Neural cell (in vitro differentiated cells): ENCODE measurements at regions not wholly inside any gene's neighbourhood (a gene's known extent, or its start where the extent isn't known, plus 50 kb on each side); places are given as distances from the start of the nearest gene placed in this dataset.

Source experiments
- H2AFZ ChIP-seq: fragments of 200-600, 300-800 bp; sonication (generic), shearing (Covaris generic); 2 replicates; pipeline ENCODE4 v1.6.0; 2014; ENCODE audit warnings: low read depth, mild to moderate bottlenecking, antibody characterized with exemption, low read length, moderate library complexity
- H3F3A ChIP-seq: fragments of 200-600 bp; shearing (Covaris generic); 2 replicates; pipeline ENCODE4 v1.6.1; 2016; ENCODE audit warnings: mild to moderate bottlenecking, moderate library complexity, mixed read lengths, antibody characterized with exemption, low read length; ENCODE audit not compliant: insufficient read depth, poor library complexity, severe bottlenecking
- H3K27ac ChIP-seq: fragments of 200-600, 300-800 bp; sonication (generic), shearing (Covaris generic); 2 replicates; pipeline ENCODE4 v1.5.1; 2014; ENCODE audit warnings: mild to moderate bottlenecking, low read length, moderate library complexity
- H3K27me3 ChIP-seq: fragments of 300-800, 200-600 bp; sonication (generic), shearing (Covaris generic); 2 replicates; pipeline ENCODE4 v1.6.0; 2014; ENCODE audit warnings: mild to moderate bottlenecking, low read depth, low read length, moderate library complexity; ENCODE audit not compliant: insufficient read depth
- H3K36me3 ChIP-seq: fragments of 300-800, 200-600 bp; sonication (generic), shearing (Covaris generic); 2 replicates; pipeline ENCODE4 v1.5.1; 2014; ENCODE audit warnings: mild to moderate bottlenecking, antibody characterized with exemption, low read length, moderate library complexity; ENCODE audit not compliant: insufficient read depth
- H3K4me2 ChIP-seq: fragments of 300-800, 200-600 bp; sonication (generic), shearing (Covaris generic); 2 replicates; pipeline ENCODE4 v1.6.0; 2014; ENCODE audit warnings: mild to moderate bottlenecking, low read length
- H3K4me3 ChIP-seq: fragments of 300-800, 200-600 bp; sonication (generic), shearing (Covaris generic); 2 replicates; pipeline ENCODE4 v1.5.1; 2014; ENCODE audit warnings: mild to moderate bottlenecking, low read length, moderate library complexity
- H3K79me2 ChIP-seq: fragments of 200-600 bp; shearing (Covaris generic); replicated peaks from 2 replicates; pipeline ENCODE4 v1.6.0; 2014; ENCODE audit warnings: mild to moderate bottlenecking, low read length, moderate library complexity; ENCODE audit not compliant: insufficient read depth
- H3K9ac ChIP-seq: fragments of 300-800, 200-600 bp; sonication (generic), shearing (Covaris generic); 2 replicates; pipeline ENCODE4 v1.6.1; 2016; ENCODE audit warnings: mild to moderate bottlenecking, low read length, mixed read lengths
- H3K9me2 ChIP-seq: fragments of 200-600 bp; shearing (Covaris generic); 2 replicates; pipeline ENCODE4 v1.6.1; 2016; ENCODE audit warnings: mild to moderate bottlenecking, low read length, mixed read lengths; ENCODE audit not compliant: insufficient read depth
- H3K9me3 ChIP-seq: fragments of 200-600, 300-800 bp; sonication (generic), shearing (Covaris generic); 2 replicates; pipeline ENCODE4 v1.6.1; 2016; ENCODE audit warnings: mild to moderate bottlenecking, mixed run types, low read length, moderate library complexity, mixed read lengths
- H4K20me1 ChIP-seq: fragments of 200-600 bp; shearing (Covaris generic); 2 replicates; pipeline ENCODE4 v1.6.1; 2016; ENCODE audit warnings: mild to moderate bottlenecking, mixed run types; ENCODE audit not compliant: insufficient read depth
- CTCF ChIP-seq: fragments of 450-650 bp; IDR thresholded peaks from 2 replicates; pipeline ENCODE4 v1.5.1; 2014; ENCODE audit warnings: antibody characterized with exemption, mild to moderate bottlenecking, moderate library complexity; ENCODE audit not compliant: poor library complexity, severe bottlenecking
- EP300 ChIP-seq: fragments of 450-650 bp; conservative IDR thresholded peaks from 2 replicates; pipeline ENCODE4 v1.6.1; 2014; ENCODE audit warnings: antibody characterized with exemption, mild to moderate bottlenecking, moderate library complexity; ENCODE audit not compliant: poor library complexity, severe bottlenecking
- EZH2 ChIP-seq: fragments of 200-600, 300-800 bp; shearing (Covaris generic), sonication (generic); IDR thresholded peaks from 2 replicates; pipeline ENCODE4 v1.6.1; 2014; ENCODE audit warnings: antibody characterized with exemption, low read length, borderline replicate concordance, mild to moderate bottlenecking; ENCODE audit not compliant: insufficient read depth, poor library complexity, severe bottlenecking
- MXI1 ChIP-seq: fragments of 450-650 bp; conservative IDR thresholded peaks from 2 replicates; pipeline ENCODE4 v1.6.1; 2014; ENCODE audit warnings: antibody characterized with exemption, mild to moderate bottlenecking; ENCODE audit not compliant: poor library complexity, severe bottlenecking
- POLR2AphosphoS5 ChIP-seq: IDR thresholded peaks from 2 replicates; pipeline ENCODE4 v1.6.1; 2012
- RAD21 ChIP-seq: fragments of 450-650 bp; conservative IDR thresholded peaks from 2 replicates; pipeline ENCODE4 v1.6.1; 2014; ENCODE audit warnings: antibody characterized with exemption, mild to moderate bottlenecking, moderate library complexity
- REST ChIP-seq: IDR thresholded peaks from 2 replicates; pipeline ENCODE4 v1.6.1; 2012; ENCODE audit warnings: borderline replicate concordance
- SMC3 ChIP-seq: fragments of 450-650 bp; conservative IDR thresholded peaks from 2 replicates; pipeline ENCODE4 v1.6.1; 2014; ENCODE audit warnings: antibody characterized with exemption, mild to moderate bottlenecking, moderate library complexity; ENCODE audit not compliant: poor library complexity
- TAF1 ChIP-seq: IDR thresholded peaks from 2 replicates; pipeline ENCODE4 v1.6.1; 2012; ENCODE audit warnings: low read depth

DNA sequence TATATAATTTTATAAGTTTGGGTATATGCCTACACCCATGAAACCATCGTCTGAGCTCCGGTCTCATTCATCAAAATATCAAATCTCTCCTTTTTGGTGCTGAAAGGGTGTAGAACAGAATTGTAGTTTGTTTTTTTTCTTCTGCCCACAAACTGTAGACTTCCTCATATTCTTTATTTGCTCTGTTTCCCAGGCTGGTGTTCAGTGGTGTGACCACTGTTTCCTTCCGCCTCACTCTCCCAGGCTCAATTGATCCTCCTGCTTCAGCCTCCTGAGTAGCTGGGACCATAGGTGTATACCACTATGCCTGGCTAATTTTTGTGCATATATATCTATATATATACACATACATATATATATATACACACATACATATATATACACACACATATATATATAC, 139.6 kb upstream of the HCRTR2 start:
- H2AFZ ChIP-seq, result no peak overlapping the region

GRCh38 chr6:55040102-55040848, 134.0 kb upstream of the HCRTR2 start:
- Histone ChIP-seq H3K9ac (no peak overlapping the region), H4K20me1 (no peaks in the 10 kb centered on the region), H3K9me2 (no peaks in the 10 kb centered on the region), H3K4me2 (no peak overlapping the region), H3K79me2 (no peaks in the 10 kb centered on the region), H3K4me3 (no peak overlapping the region), H2AFZ (no peak overlapping the region), H3K27ac (no peak overlapping the region), H3K9me3 (no peaks in the 10 kb centered on the region), H3F3A (no peaks in the 10 kb centered on the region), H3K36me3 (no peaks in the 10 kb centered on the region), H3K27me3 (no peaks in the 10 kb centered on the region)
- TF ChIP-seq RAD21 (no peak), EZH2 (no peak), TAF1 (no peak), MXI1 (no peak), EP300 (no peak), CTCF (no peak), REST (no peak), SMC3 (no peak), POLR2AphosphoS5 (no peak)

More for the DNA sequence above, 139.6 kb upstream of the HCRTR2 start:
- no peak overlapping the region for H3K27ac ChIP-seq
- no peaks in the 10 kb centered on the region for H3K36me3 ChIP-seq
- TF ChIP-seq MXI1 (no peak), TAF1 (no peak), POLR2AphosphoS5 (no peak)
- no peaks in the 10 kb centered on the region for H3K27me3 ChIP-seq
- no peaks in the 10 kb centered on the region for H3F3A ChIP-seq
- no peaks in the 10 kb centered on the region for H3K79me2 ChIP-seq
- H3K4me3 ChIP-seq, result no peak overlapping the region
- H3K9me3 ChIP-seq, result no peaks in the 10 kb centered on the region
- H3K9ac ChIP-seq, result no peak overlapping the region
- H3K9me2 ChIP-seq, result no peaks in the 10 kb centered on the region
- no peaks in the 10 kb centered on the region for H4K20me1 ChIP-seq
- H3K4me2 ChIP-seq, result no peak overlapping the region
